Kidney epithelial cell (primary cell): ENCODE measurements at regions not wholly inside any gene's neighbourhood (a gene's known extent, or its start where the extent isn't known, plus 50 kb on each side); places are given as distances from the start of the nearest gene placed in this dataset.

Source experiments
- DNase-seq: peaks from one replicate; pipeline ENCODE4 v3.0.0-alpha.2; 2010; ENCODE audit warnings: low read depth
- H3K27me3 ChIP-seq: 2 replicates; pipeline ENCODE4 v1.6.0; 2011; ENCODE audit warnings: low read length; ENCODE audit not compliant: control insufficient read depth, insufficient read depth
- H3K36me3 ChIP-seq: 2 replicates; pipeline ENCODE4 v1.5.1; 2011; ENCODE audit warnings: low read length; ENCODE audit not compliant: control insufficient read depth, insufficient read depth
- H3K4me3 ChIP-seq: 2 replicates; pipeline ENCODE4 v1.5.1; 2011; ENCODE audit warnings: low read depth, mild to moderate bottlenecking, control low read depth, low read length
- TF ChIP-seq, protein P1 (sequence below): IDR thresholded peaks from 2 replicates; pipeline ENCODE4 v1.5.1; 2011; ENCODE audit warnings: mild to moderate bottlenecking, moderate library complexity, low read length, control low read depth, inconsistent platforms; ENCODE audit not compliant: insufficient read depth, poor library complexity, severe bottlenecking

DNA sequence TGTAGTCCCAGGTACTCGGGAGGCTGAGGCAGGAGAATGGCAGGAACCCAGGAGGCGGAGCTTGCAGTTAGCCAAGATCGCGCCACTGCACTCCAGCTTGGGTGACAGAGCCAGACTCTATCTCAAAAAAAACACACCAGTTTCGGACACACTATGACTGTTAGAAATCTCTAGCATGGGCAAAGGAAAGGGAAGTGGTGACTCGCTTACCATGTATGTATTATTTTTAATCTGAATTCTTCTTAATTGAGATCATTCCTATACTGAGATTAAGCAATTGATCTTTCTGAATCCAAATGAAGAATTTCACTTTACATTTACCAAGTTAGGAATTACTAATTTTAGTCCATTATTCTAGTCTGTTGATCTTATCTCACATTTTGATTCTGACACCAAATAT lies 459.2 kb upstream of the ALCAM start:
- H3K4me3 ChIP-seq = no peak overlapping the region
- peak; percentile 38 for DNase-seq
- no peaks in the 10 kb centered on the region for H3K36me3 ChIP-seq
- TF ChIP-seq, protein P1, sequence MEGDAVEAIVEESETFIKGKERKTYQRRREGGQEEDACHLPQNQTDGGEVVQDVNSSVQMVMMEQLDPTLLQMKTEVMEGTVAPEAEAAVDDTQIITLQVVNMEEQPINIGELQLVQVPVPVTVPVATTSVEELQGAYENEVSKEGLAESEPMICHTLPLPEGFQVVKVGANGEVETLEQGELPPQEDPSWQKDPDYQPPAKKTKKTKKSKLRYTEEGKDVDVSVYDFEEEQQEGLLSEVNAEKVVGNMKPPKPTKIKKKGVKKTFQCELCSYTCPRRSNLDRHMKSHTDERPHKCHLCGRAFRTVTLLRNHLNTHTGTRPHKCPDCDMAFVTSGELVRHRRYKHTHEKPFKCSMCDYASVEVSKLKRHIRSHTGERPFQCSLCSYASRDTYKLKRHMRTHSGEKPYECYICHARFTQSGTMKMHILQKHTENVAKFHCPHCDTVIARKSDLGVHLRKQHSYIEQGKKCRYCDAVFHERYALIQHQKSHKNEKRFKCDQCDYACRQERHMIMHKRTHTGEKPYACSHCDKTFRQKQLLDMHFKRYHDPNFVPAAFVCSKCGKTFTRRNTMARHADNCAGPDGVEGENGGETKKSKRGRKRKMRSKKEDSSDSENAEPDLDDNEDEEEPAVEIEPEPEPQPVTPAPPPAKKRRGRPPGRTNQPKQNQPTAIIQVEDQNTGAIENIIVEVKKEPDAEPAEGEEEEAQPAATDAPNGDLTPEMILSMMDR = no peak
- no peaks in the 10 kb centered on the region for H3K27me3 ChIP-seq

DNA sequence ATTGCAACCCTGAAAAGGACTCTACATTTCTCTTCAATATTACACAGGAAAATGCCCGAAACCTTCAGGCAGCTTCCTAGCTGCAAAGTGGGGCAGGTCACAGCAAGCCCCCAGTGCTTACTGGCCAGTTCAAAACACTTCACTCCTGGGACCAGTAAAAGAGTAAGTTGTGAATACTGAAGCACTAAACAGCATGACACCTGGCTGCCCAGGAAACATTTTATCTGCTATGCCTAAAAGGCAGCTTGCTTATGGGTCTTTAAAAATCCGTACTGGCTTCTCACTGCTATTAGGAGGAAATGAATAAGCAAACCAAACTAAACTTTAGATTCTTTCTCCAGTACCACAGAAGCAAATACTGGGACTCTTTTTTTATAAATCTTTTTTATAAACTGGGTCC lies 457.9 kb upstream of the ALCAM start:
- DNase-seq = no peak
- TF ChIP-seq, protein P1 = no peak
- H3K27me3 ChIP-seq = no peaks in the 10 kb centered on the region
- no peaks in the 10 kb centered on the region for H3K36me3 ChIP-seq
- H3K4me3 ChIP-seq = no peak overlapping the region

DNA sequence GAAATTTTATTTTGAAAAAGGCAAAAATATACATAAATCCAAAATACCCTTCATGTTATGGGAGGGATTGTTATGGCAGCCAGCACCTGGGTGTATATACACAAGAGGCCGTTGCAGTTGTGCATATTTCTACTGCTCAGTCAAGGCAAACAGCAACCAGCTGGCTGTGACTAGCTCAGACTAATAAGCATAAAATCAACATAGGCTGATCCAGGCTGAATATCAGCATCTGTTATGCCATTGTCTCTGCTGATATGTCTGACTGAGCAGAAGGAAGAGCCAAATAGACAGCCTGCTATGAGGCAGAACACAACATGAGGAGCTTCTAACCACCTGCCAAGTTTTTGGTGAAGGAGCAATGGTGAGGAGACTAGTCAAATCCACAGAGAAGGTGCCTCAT lies 457.5 kb upstream of the ALCAM start:
- Histone ChIP-seq H3K36me3 (no peaks in the 10 kb centered on the region), H3K27me3 (no peaks in the 10 kb centered on the region), H3K4me3 (no peak overlapping the region)
- TF ChIP-seq, protein P1 = no peak
- DNase-seq = peak; percentile 58

DNA sequence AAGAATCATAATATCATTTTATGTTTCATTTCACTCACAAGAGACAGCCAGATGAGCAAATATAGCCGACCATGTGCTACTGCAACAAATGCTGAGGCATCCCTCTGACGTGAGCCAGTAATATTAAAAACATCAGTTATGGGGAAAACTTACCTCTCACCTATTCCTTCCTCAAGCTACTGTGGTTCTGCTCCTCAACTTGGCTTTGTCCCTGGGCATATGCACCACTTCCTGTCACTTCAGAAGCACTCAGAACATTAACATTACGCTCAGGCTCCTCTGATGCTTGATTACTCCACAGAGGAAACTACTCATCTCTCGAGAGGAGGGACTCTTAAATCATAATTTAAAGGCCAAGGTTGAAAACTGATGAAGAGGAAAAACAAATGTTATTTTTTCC lies 457.0 kb upstream of the ALCAM start:
- TF ChIP-seq, protein P1 = no peak
- no peak for DNase-seq
- no peaks in the 10 kb centered on the region for H3K27me3 ChIP-seq
- no peak overlapping the region for H3K4me3 ChIP-seq
- H3K36me3 ChIP-seq = no peaks in the 10 kb centered on the region

DNA sequence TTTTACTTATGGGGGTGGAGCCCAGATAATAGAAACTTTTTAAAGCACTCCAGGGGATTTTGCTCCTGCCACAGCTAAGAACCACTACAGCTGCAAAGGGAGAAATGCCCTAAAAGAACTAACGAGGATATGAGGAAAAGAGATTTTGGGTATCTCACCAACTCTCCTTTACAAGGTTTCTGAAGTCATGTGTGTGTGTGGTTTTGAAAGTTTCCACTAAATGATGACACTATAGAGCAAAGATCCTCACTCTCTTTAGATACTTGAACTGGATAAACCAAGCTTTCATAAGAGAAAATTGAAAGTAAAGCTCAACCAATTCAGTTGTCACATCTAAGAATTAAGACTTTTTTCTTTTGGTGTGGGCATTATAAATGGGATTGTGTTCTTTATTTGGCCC lies 455.3 kb upstream of the ALCAM start:
- TF ChIP-seq, protein P1 = no peak

DNA sequence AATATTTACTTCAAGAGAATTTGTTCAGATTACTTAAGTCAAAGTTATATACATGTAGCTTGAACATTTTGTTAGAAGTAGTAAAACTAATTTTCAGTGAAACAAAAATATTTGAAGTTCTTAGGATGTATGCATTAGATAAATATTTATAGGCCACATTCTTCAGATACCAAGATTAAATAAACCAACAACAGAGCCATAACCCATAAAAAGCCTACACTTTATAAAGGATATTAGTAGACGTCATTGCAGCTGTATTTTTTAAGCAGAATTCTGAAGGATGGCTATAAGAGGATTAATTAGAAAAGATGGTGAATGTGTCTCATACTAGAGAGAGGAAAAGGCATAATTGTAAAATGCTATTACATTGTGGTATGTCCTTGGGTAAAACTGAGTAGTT lies 449.7 kb upstream of the ALCAM start:
- H3K4me3 ChIP-seq = no peak overlapping the region
- no peaks in the 10 kb centered on the region for H3K36me3 ChIP-seq
- TF ChIP-seq, protein P1 = no peak
- H3K27me3 ChIP-seq = no peaks in the 10 kb centered on the region
- no peak for DNase-seq

More for the DNA sequence above, 455.3 kb upstream of the ALCAM start:
- H3K4me3 ChIP-seq = no peak overlapping the region
- H3K36me3 ChIP-seq = no peaks in the 10 kb centered on the region
- DNase-seq = no peak
- H3K27me3 ChIP-seq = no peaks in the 10 kb centered on the region
